Neural crest cell (in vitro differentiated cells): ENCODE measurements at regions not wholly inside any gene's neighbourhood (a gene's known extent, or its start where the extent isn't known, plus 50 kb on each side); places are given as distances from the start of the nearest gene placed in this dataset.

ENCODE experiments used
- DNase-seq: peaks from one replicate; pipeline ENCODE4 v3.0.0; 2021; ENCODE audit warnings: low read depth, mixed read lengths, low spot score
- H3K27ac Mint-ChIP-seq: one replicate; pipeline ENCODE4 v1.8.0; 2021; ENCODE audit warnings: mild to moderate bottlenecking, mixed read lengths; ENCODE audit not compliant: unreplicated experiment
- H3K27me3 Mint-ChIP-seq: 2 replicates; pipeline ENCODE4 v1.8.0; 2021; ENCODE audit warnings: low read depth, mild to moderate bottlenecking, mixed read lengths
- H3K36me3 Mint-ChIP-seq: 2 replicates; pipeline ENCODE4 v1.8.0; 2021; ENCODE audit warnings: low read depth, mild to moderate bottlenecking, mixed read lengths
- H3K4me1 Mint-ChIP-seq: 2 replicates; pipeline ENCODE4 v1.8.0; 2021; ENCODE audit warnings: mixed read lengths
- H3K4me3 Mint-ChIP-seq: one replicate; pipeline ENCODE4 v1.8.0; 2021; ENCODE audit warnings: mild to moderate bottlenecking, mixed read lengths
- H3K9me3 Mint-ChIP-seq: 2 replicates; pipeline ENCODE4 v1.8.0; 2021; ENCODE audit warnings: mixed read lengths
- TF ChIP-seq, protein P1 (sequence below): fragments of 200-600 bp; sonication (generic); conservative IDR thresholded peaks from 2 replicates; pipeline ENCODE4 v1.5.0; 2021; ENCODE audit warnings: antibody characterized with exemption, mild to moderate bottlenecking

- H3K9me3 Mint-ChIP-seq, result peaks cover 22% of the 10 kb centered on the region
- DNase-seq, result no peak
- H3K27ac Mint-ChIP-seq, result no peak overlapping the region
- peaks cover 4% of the 10 kb centered on the region for H3K36me3 Mint-ChIP-seq
- no peaks in the 10 kb centered on the region for H3K4me1 Mint-ChIP-seq
- TF ChIP-seq, protein P1, sequence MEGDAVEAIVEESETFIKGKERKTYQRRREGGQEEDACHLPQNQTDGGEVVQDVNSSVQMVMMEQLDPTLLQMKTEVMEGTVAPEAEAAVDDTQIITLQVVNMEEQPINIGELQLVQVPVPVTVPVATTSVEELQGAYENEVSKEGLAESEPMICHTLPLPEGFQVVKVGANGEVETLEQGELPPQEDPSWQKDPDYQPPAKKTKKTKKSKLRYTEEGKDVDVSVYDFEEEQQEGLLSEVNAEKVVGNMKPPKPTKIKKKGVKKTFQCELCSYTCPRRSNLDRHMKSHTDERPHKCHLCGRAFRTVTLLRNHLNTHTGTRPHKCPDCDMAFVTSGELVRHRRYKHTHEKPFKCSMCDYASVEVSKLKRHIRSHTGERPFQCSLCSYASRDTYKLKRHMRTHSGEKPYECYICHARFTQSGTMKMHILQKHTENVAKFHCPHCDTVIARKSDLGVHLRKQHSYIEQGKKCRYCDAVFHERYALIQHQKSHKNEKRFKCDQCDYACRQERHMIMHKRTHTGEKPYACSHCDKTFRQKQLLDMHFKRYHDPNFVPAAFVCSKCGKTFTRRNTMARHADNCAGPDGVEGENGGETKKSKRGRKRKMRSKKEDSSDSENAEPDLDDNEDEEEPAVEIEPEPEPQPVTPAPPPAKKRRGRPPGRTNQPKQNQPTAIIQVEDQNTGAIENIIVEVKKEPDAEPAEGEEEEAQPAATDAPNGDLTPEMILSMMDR, result no peak
- no peak overlapping the region for H3K4me3 Mint-ChIP-seq
- no peaks in the 10 kb centered on the region for H3K27me3 Mint-ChIP-seq
These were observed 197.8 kb downstream of the MID1IP1 start for GRCh38 chrX:38999099-38999498.

- DNase-seq, result no peak
- Mint-ChIP-seq H3K36me3 (peaks cover 2% of the 10 kb centered on the region), H3K9me3 (peaks cover 20% of the 10 kb centered on the region), H3K4me3 (no peak overlapping the region), H3K27me3 (no peaks in the 10 kb centered on the region), H3K27ac (no peak overlapping the region), H3K4me1 (no peaks in the 10 kb centered on the region)
- TF ChIP-seq, protein P1, result no peak
These were observed 198.9 kb downstream of the MID1IP1 start for GRCh38 chrX:38999967-39000745.

DNA sequence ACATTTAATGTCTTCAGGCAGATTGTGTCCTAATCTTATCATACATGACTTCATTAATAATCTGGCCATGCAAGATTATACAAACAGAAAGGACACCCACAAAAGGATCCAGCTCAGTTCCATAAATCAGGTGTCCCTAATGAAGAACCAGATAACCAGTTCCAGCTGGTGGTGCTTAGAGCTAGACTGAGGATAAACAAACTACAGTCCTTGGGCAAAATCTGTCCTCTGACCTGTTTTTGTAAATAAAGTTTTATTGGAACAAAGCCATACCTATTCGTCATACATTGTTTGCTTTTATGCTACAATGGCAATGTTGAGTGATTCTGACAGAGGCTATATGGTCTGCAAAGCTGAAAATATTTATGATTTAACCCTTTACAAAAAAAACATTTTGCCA, 199.5 kb downstream of the MID1IP1 start:
- Mint-ChIP-seq H3K36me3 (peaks cover 2% of the 10 kb centered on the region), H3K9me3 (peaks cover 20% of the 10 kb centered on the region), H3K4me1 (no peaks in the 10 kb centered on the region), H3K27me3 (no peaks in the 10 kb centered on the region), H3K4me3 (no peak overlapping the region), H3K27ac (no peak overlapping the region)
- TF ChIP-seq, protein P1, result no peak
- no peak for DNase-seq

- H3K4me3 Mint-ChIP-seq, result no peak overlapping the region
- TF ChIP-seq, protein P1, result no peak
- no peak overlapping the region for H3K27ac Mint-ChIP-seq
- peaks cover 2% of the 10 kb centered on the region for H3K36me3 Mint-ChIP-seq
- DNase-seq, result no peak
- H3K9me3 Mint-ChIP-seq, result peaks cover 16% of the 10 kb centered on the region
- H3K27me3 Mint-ChIP-seq, result no peaks in the 10 kb centered on the region
- no peaks in the 10 kb centered on the region for H3K4me1 Mint-ChIP-seq
These were observed 201.2 kb downstream of the MID1IP1 start for GRCh38 chrX:39002466-39002865.

DNA sequence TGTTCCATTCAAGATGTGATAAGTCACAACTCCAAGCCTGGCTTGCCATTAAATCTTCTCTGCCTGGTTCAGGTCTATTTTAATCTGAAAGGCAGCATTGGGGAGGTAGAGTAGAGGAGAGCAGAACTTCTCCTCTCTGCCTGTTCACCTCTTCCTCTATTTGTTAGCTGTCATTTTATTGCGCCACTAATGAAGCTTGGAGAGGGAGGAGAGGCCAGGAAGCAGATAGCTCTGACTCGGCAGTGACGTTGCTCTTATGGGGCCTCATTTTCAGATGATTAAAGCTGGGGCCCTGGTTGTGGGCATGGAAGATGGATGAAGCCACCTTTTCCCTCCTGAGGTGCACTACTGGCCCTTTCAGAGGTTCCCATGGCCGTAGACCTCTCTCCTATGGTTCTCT, 207.3 kb downstream of the MID1IP1 start:
- no peak overlapping the region for H3K27ac Mint-ChIP-seq
- H3K4me3 Mint-ChIP-seq, result no peak overlapping the region
- DNase-seq, result no peak
- TF ChIP-seq, protein P1, result no peak
- H3K4me1 Mint-ChIP-seq, result peaks cover 17% of the 10 kb centered on the region
- H3K27me3 Mint-ChIP-seq, result no peaks in the 10 kb centered on the region
- H3K36me3 Mint-ChIP-seq, result peaks cover under 1% of the 10 kb centered on the region
- H3K9me3 Mint-ChIP-seq, result peaks cover 12% of the 10 kb centered on the region
